ENCODE measurements at regions not wholly inside any gene's neighbourhood (a gene's known extent, or its start where the extent isn't known, plus 50 kb on each side); places are given as distances from the start of the nearest gene placed in this dataset.

DNA sequence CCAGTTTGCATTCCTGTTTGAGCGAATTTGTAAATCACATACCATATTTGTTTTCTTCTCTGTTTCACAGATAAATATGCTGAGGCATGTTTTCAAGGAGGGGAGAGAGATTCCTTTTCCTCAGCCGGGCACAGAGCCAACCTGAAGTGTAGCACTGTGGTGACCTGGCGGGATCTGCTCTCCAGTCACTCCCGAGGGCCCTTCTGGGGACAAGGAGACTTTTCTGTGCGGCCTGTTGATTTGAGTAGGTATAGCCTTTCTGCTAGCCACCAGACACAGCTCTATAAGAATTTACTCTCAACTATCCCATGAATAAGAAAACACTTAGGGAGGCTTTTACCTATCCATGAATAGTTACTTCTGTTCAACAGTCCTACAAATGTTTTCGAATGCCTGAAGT is 63.5 kb upstream of the FDX1 start:
- TF ChIP-seq SIN3A (IDR thresholded peaks at IDR 0.05; ENCODE audit: borderline replicate concordance, insufficient read depth, low read depth, low read length), result no peak
- TF ChIP-seq CTCF (IDR thresholded peaks at IDR 0.05), result no peak
- TF ChIP-seq POLR2AphosphoS5 (IDR thresholded peaks at IDR 0.05; ENCODE audit: low read depth, low read length), result no peak
- no peak for TF ChIP-seq TCF7L2 (IDR thresholded peaks at IDR 0.05; ENCODE audit: low read depth, low read length)
